Vagina (tissue), 2 donors: ENCODE measurements at regions not wholly inside any gene's neighbourhood (a gene's known extent, or its start where the extent isn't known, plus 50 kb on each side); places are given as distances from the start of the nearest gene placed in this dataset.
"Not testable (repeated sequence)": the region's sequence is repeated elsewhere in the genome, so short reads cannot be mapped to it uniquely, and the experiment has no call there.

ENCODE experiments used
- DNase-seq, 2 donors: peaks; one replicate each; pipeline ENCODE4 v3.0.0-alpha.2; 2017; ENCODE audit errors: extremely low spot score in 2 of 2
- H3K27ac ChIP-seq: fragments of 200-600 bp; sonication (generic); one replicate; pipeline ENCODE4 v1.5.1; 2019
- H3K27me3 ChIP-seq: fragments of 200-600 bp; sonication (generic); one replicate; pipeline ENCODE4 v1.5.1; 2019
- H3K36me3 ChIP-seq, 2 donors: fragments of 200-600 bp; sonication (generic); one replicate each; pipeline ENCODE4 v1.5.1; 2017 to 2019
- H3K4me1 ChIP-seq: fragments of 200-600 bp; sonication (generic); one replicate; pipeline ENCODE4 v1.5.1; 2019
- H3K4me3 ChIP-seq, 2 donors: fragments of 200-600 bp; sonication (generic); 1 replicate in 1 of 2; 2 replicates in 1 of 2; pipeline ENCODE4 v1.5.1; 2016 to 2019
- H3K9me3 ChIP-seq: fragments of 200-600 bp; sonication (generic); one replicate; pipeline ENCODE4 v1.5.1; 2019
- CTCF ChIP-seq, 3 experiments: fragments of 450-650 bp in 2 of 3; fragments of 200-600 bp in 1 of 3; sonication (generic) in 1 of 3; IDR thresholded peaks; one replicate each; pipeline ENCODE4 v1.5.1; 2017 to 2019; ENCODE audit warnings: antibody characterized with exemption in 3 of 3, mild to moderate bottlenecking in 2 of 3, moderate library complexity in 2 of 3
- POLR2A ChIP-seq, 2 donors: fragments of 450-650 bp; IDR thresholded peaks; one replicate each; pipeline ENCODE4 v1.6.1; 2017; ENCODE audit warnings: antibody characterized with exemption in 2 of 2, mild to moderate bottlenecking in 2 of 2, moderate library complexity in 2 of 2
- POLR2AphosphoS5 ChIP-seq, 2 donors: sonication (generic); formaldehyde crosslinking; IDR thresholded peaks; one replicate each; pipeline ENCODE4 v1.9.0; 2017; ENCODE audit warnings: antibody characterized with exemption in 2 of 2, mild to moderate bottlenecking in 2 of 2, low read depth in 1 of 2; ENCODE audit not compliant: insufficient read depth in 1 of 2
- intact Hi-C: fragments of 100-400 bp; cut with DNase I; formaldehyde crosslinking; loops from one replicate; pipeline ENCODE4 v1.15.1; 2023

- Histone ChIP-seq H3K4me3 (no peak overlapping the region), H3K9me3 (no peaks in the 10 kb centered on the region), H3K27me3 (no peaks in the 10 kb centered on the region), H3K27ac (no peak overlapping the region), H3K4me1 (no peaks in the 10 kb centered on the region), H3K36me3 (no peaks in the 10 kb centered on the region)
- intact Hi-C loops: no loop called here
- no peak for DNase-seq
- TF ChIP-seq POLR2A (IDR thresholded peaks at IDR 0.05): no peak
- TF ChIP-seq POLR2AphosphoS5 (IDR thresholded peaks at IDR 0.05; ENCODE audit: insufficient read depth in 1 of 2, low read depth in 1 of 2): no peak
- no peak for TF ChIP-seq CTCF (IDR thresholded peaks at IDR 0.05)
Measured at GRCh38 chr2:104975851-104976250, 62.0 kb upstream of the MRPS9 start.

GRCh38 chr2:104976603-104977120 is 61.2 kb upstream of the MRPS9 start:
- Histone ChIP-seq H3K27ac (no peak overlapping the region), H3K27me3 (no peaks in the 10 kb centered on the region), H3K4me3 (no peak overlapping the region), H3K9me3 (no peaks in the 10 kb centered on the region), H3K36me3 (no peaks in the 10 kb centered on the region), H3K4me1 (no peaks in the 10 kb centered on the region)
- no peak for DNase-seq
- TF ChIP-seq POLR2AphosphoS5 (IDR thresholded peaks at IDR 0.05; ENCODE audit: insufficient read depth in 1 of 2, low read depth in 1 of 2): no peak
- TF ChIP-seq CTCF (IDR thresholded peaks at IDR 0.05): no peak
- no peak for TF ChIP-seq POLR2A (IDR thresholded peaks at IDR 0.05)
- intact Hi-C loops: no loop called here

GRCh38 chr2:104977958-104978357 is 59.9 kb upstream of the MRPS9 start:
- intact Hi-C loops: no loop called here
- no peaks in the 10 kb centered on the region for H3K9me3 ChIP-seq
- H3K36me3 ChIP-seq: no peaks in the 10 kb centered on the region
- H3K27ac ChIP-seq: no peak overlapping the region
- H3K27me3 ChIP-seq: no peaks in the 10 kb centered on the region
- no peak overlapping the region for H3K4me3 ChIP-seq
- TF ChIP-seq CTCF (IDR thresholded peaks at IDR 0.05) (no peak), POLR2A (IDR thresholded peaks at IDR 0.05) (no peak), POLR2AphosphoS5 (IDR thresholded peaks at IDR 0.05; ENCODE audit: insufficient read depth in 1 of 2, low read depth in 1 of 2) (no peak)
- H3K4me1 ChIP-seq: no peaks in the 10 kb centered on the region
- DNase-seq: no peak

GRCh38 chr2:104979786-104980185 is 58.1 kb upstream of the MRPS9 start:
- H3K27ac ChIP-seq, H3K36me3 ChIP-seq, H3K9me3 ChIP-seq, H3K4me1 ChIP-seq, H3K4me3 ChIP-seq, intact Hi-C loops, H3K27me3 ChIP-seq, DNase-seq: not testable (repeated sequence)

GRCh38 chr2:104982111-104982510 is 55.8 kb upstream of the MRPS9 start:
- no peaks in the 10 kb centered on the region for H3K27me3 ChIP-seq
- TF ChIP-seq CTCF (IDR thresholded peaks at IDR 0.05) (no peak), POLR2A (IDR thresholded peaks at IDR 0.05) (no peak), POLR2AphosphoS5 (IDR thresholded peaks at IDR 0.05; ENCODE audit: insufficient read depth in 1 of 2, low read depth in 1 of 2) (no peak)
- no peak for DNase-seq
- intact Hi-C loops: no loop called here
- no peak overlapping the region for H3K4me3 ChIP-seq
- H3K4me1 ChIP-seq: no peaks in the 10 kb centered on the region
- no peaks in the 10 kb centered on the region for H3K36me3 ChIP-seq
- H3K27ac ChIP-seq: no peak overlapping the region
- H3K9me3 ChIP-seq: no peaks in the 10 kb centered on the region
